ENCODE measurements at regions not wholly inside any gene's neighbourhood (a gene's known extent, or its start where the extent isn't known, plus 50 kb on each side); places are given as distances from the start of the nearest gene placed in this dataset.

- Histone ChIP-seq H2BK15ac (ENCODE audit: low read length) (no peak overlapping the region), H4K5ac (ENCODE audit: insufficient read length, low read depth, low read length) (no peak overlapping the region), H3K79me2 (ENCODE audit: control insufficient read depth in 1 of 2, insufficient read depth in 2 of 2, low read length in 2 of 2) (no peaks in the 10 kb centered on the region), H3K36me3 (ENCODE audit: control insufficient read depth in 2 of 4, insufficient read depth in 4 of 4, low read length in 3 of 4) (peaks cover 2 to 5% (median 3%) of the 10 kb centered on the region in 4 experiments; a peak in 3 of 8 replicates), H3K27me3 (replicated peaks in 1 of 4; ENCODE audit: control insufficient read depth in 3 of 4, extremely low read depth in 1 of 4, insufficient read depth in 3 of 4, low read length in 3 of 4) (no peaks in the 10 kb centered on the region), H3K18ac (ENCODE audit: extremely low read depth, low read length) (no peak overlapping the region), H3K9ac (replicated peaks in 1 of 4; ENCODE audit: extremely low read depth in 1 of 4, low read depth in 3 of 4, low read length in 3 of 4) (no peak overlapping the region), H3K4me2 (ENCODE audit: insufficient read depth in 1 of 2, low read depth in 2 of 2, low read length in 2 of 2) (no peak overlapping the region), H4K20me1 (replicated peaks in 1 of 2; ENCODE audit: control insufficient read depth in 1 of 2, insufficient read depth in 2 of 2, low read length in 2 of 2) (no peaks in the 10 kb centered on the region), H3K23me2 (ENCODE audit: low read depth, low read length) (no peaks in the 10 kb centered on the region), H3K9me3 (ENCODE audit: insufficient read depth in 2 of 2, low read depth in 1 of 2, low read length in 1 of 2) (peaks cover 34 to 40% of the 10 kb centered on the region in 2 experiments), H2AK5ac (ENCODE audit: low read depth, low read length) (no peak overlapping the region), H3K4me1 (replicated peaks in 1 of 4; ENCODE audit: control insufficient read depth in 3 of 4, insufficient read depth in 4 of 4, low read length in 3 of 4) (no peaks in the 10 kb centered on the region), H2BK120ac (replicated peaks; ENCODE audit: low read depth, low read length) (no peak overlapping the region), H2BK20ac (ENCODE audit: low read length) (no peak overlapping the region), H3K4me3 (ENCODE audit: extremely low read depth in 1 of 4, insufficient read depth in 2 of 4, low read depth in 3 of 4, low read length in 4 of 4) (no peak overlapping the region), H3K79me1 (ENCODE audit: low read depth, low read length) (no peaks in the 10 kb centered on the region), H3K23ac (ENCODE audit: insufficient read length) (no peak overlapping the region), H3K4ac (replicated peaks; ENCODE audit: insufficient read length, low read depth, low read length) (no peak overlapping the region), H3K56ac (replicated peaks; ENCODE audit: insufficient read length, low read depth, low read length) (no peak overlapping the region), H2AFZ (ENCODE audit: low read length) (no peak overlapping the region), H3K27ac (ENCODE audit: low read depth, low read length) (no peak overlapping the region), H2BK12ac (ENCODE audit: low read depth, low read length) (no peak overlapping the region), H2BK5ac (ENCODE audit: low read depth, low read length) (no peak overlapping the region), H4K91ac (replicated peaks; ENCODE audit: insufficient read length, low read length) (no peak overlapping the region), H4K8ac (ENCODE audit: extremely low read depth, insufficient read depth, low read length) (no peak overlapping the region), H3K14ac (ENCODE audit: insufficient read length) (no peak overlapping the region)
- POLR2A ChIA-PET (ENCODE audit: partially characterized antibody) = no interaction called here
- DNase-seq (ENCODE audit: low read depth in 1 of 2, low spot score in 2 of 2) (no peak), FAIRE-seq (no peak)
- WGBS, 2 experiments (ENCODE audit: extremely low coverage in 1 of 2, insufficient coverage in 1 of 2, insufficient read length in 1 of 2, insufficient replicate concordance in 2 of 2, low coverage in 1 of 2, low lambda C conversion rate in 2 of 2, missing lambda C conversion rate in 1 of 2) = 92% methylated on average over 4 of the region's 4 CpGs; no CpG with 5 or more reads in 1 of the 2 experiments
- CTCF ChIA-PET (ENCODE audit: partially characterized antibody) = no interaction called here
- TF ChIP-seq E2F6 (IDR thresholded peaks at IDR 0.05) (no peak), BCL11A (IDR thresholded peaks at IDR 0.05; ENCODE audit: low read depth in 2 of 2, low read length in 2 of 2) (no peak), SP4 (IDR thresholded peaks at IDR 0.05; ENCODE audit: low read length) (no peak)
Observed at GRCh38 chr2:35582637-35583036, 772.9 kb upstream of the CRIM1 start.

Measured in H1 (cell line).